ENCODE measurements at regions not wholly inside any gene's neighbourhood (a gene's known extent, or its start where the extent isn't known, plus 50 kb on each side); places are given as distances from the start of the nearest gene placed in this dataset.

- no peak for TF ChIP-seq CTCF (conservative IDR thresholded peaks at IDR 0.05 in 1 of 2, IDR thresholded peaks at IDR 0.05 in 1 of 2; ENCODE audit: extremely low read depth in 1 of 2, insufficient read depth in 1 of 2, low read depth in 1 of 2, low read length in 2 of 2)
- TF ChIP-seq EZH2 (IDR thresholded peaks at IDR 0.05; ENCODE audit: borderline replicate concordance, low read length), result no peak
Measured at GRCh38 chr11:11146830-11147229, 206.2 kb downstream of the CSNK2A3 start.
